Activated CD4-positive, alpha-beta memory T cell treated with anti-CD3 and anti-CD28 coated beads for 36 hours (primary cell): ENCODE measurements at regions not wholly inside any gene's neighbourhood (a gene's known extent, or its start where the extent isn't known, plus 50 kb on each side); places are given as distances from the start of the nearest gene placed in this dataset.

Experiments
- CTCF ChIA-PET: fragments of 350-600 bp; sonication (Branson Sonifier 250); formaldehyde crosslinking; loops from one replicate; lab custom pipeline; 2021; ENCODE audit warnings: antibody characterized with exemption, inconsistent platforms; lab: Charles Lee
- POLR2A ChIA-PET: fragments of 350-600 bp; sonication (Branson Sonifier 250); formaldehyde crosslinking; loops from one replicate; lab custom pipeline; 2021; ENCODE audit warnings: antibody characterized with exemption; lab: Charles Lee
- DNase-seq: peaks from one replicate; pipeline ENCODE4 v3.0.0-alpha.2; 2020
- H3K27ac Mint-ChIP-seq: one replicate; pipeline ENCODE4 v1.8.0; 2021; ENCODE audit warnings: mixed read lengths
- H3K27me3 Mint-ChIP-seq: one replicate; pipeline ENCODE4 v1.8.0; 2021; ENCODE audit warnings: mixed read lengths
- H3K36me3 Mint-ChIP-seq: one replicate; pipeline ENCODE4 v1.8.0; 2021; ENCODE audit warnings: mixed read lengths
- H3K4me1 Mint-ChIP-seq: one replicate; pipeline ENCODE4 v1.8.0; 2021; ENCODE audit warnings: low read depth, mixed read lengths
- H3K4me3 Mint-ChIP-seq: one replicate; pipeline ENCODE4 v1.8.0; 2021; ENCODE audit warnings: mild to moderate bottlenecking, mixed read lengths
- H3K9me3 Mint-ChIP-seq: one replicate; pipeline ENCODE4 v1.8.0; 2021; ENCODE audit warnings: mixed read lengths
- intact Hi-C: fragments of 100-400 bp; cut with micrococcal nuclease; formaldehyde crosslinking; loops from one replicate; pipeline ENCODE4 v1.15.1; 2023

- ChIA-PET POLR2A (no interaction called here), CTCF (no interaction called here)
- H3K36me3 Mint-ChIP-seq: no peaks in the 10 kb centered on the region
- no peaks in the 10 kb centered on the region for H3K4me1 Mint-ChIP-seq
- DNase-seq: no peak
- H3K9me3 Mint-ChIP-seq: no peaks in the 10 kb centered on the region
- H3K27me3 Mint-ChIP-seq: peaks cover 6% of the 10 kb centered on the region
- H3K27ac Mint-ChIP-seq: no peak overlapping the region
- H3K4me3 Mint-ChIP-seq: no peak overlapping the region
- intact Hi-C loops: no loop called here
These were observed 139.7 kb upstream of the TMEM72 start for GRCh38 chr10:44771233-44771995.

- Mint-ChIP-seq H3K27me3 (peaks cover 6% of the 10 kb centered on the region), H3K4me1 (no peaks in the 10 kb centered on the region), H3K36me3 (no peaks in the 10 kb centered on the region), H3K9me3 (no peaks in the 10 kb centered on the region), H3K27ac (no peak overlapping the region), H3K4me3 (no peak overlapping the region)
- CTCF ChIA-PET: no interaction called here
- DNase-seq: no peak
- POLR2A ChIA-PET: no interaction called here
- intact Hi-C loops: no loop called here
These were observed 137.6 kb upstream of the TMEM72 start for GRCh38 chr10:44773565-44773964.

GRCh38 chr10:44774676-44775401 is 136.3 kb upstream of the TMEM72 start:
- H3K36me3 Mint-ChIP-seq: no peaks in the 10 kb centered on the region
- no peak overlapping the region for H3K4me3 Mint-ChIP-seq
- peaks cover 5% of the 10 kb centered on the region for H3K27me3 Mint-ChIP-seq
- intact Hi-C loops: no loop called here
- H3K4me1 Mint-ChIP-seq: no peaks in the 10 kb centered on the region
- H3K9me3 Mint-ChIP-seq: no peaks in the 10 kb centered on the region
- ChIA-PET CTCF (no interaction called here), POLR2A (no interaction called here)
- no peak for DNase-seq
- H3K27ac Mint-ChIP-seq: no peak overlapping the region

- Mint-ChIP-seq H3K9me3 (no peaks in the 10 kb centered on the region), H3K4me3 (no peak overlapping the region), H3K4me1 (no peaks in the 10 kb centered on the region), H3K36me3 (no peaks in the 10 kb centered on the region), H3K27me3 (peaks cover 4% of the 10 kb centered on the region), H3K27ac (no peak overlapping the region)
- ChIA-PET CTCF (no interaction called here), POLR2A (no interaction called here)
- intact Hi-C loops: no loop called here
- DNase-seq: no peak
These were observed 135.8 kb upstream of the TMEM72 start for GRCh38 chr10:44775402-44775741.

- no peak overlapping the region for H3K4me3 Mint-ChIP-seq
- peaks cover 6% of the 10 kb centered on the region for H3K27me3 Mint-ChIP-seq
- ChIA-PET CTCF (no interaction called here), POLR2A (no interaction called here)
- H3K9me3 Mint-ChIP-seq: no peaks in the 10 kb centered on the region
- no peaks in the 10 kb centered on the region for H3K36me3 Mint-ChIP-seq
- intact Hi-C loops: no loop called here
- DNase-seq: no peak
- no peaks in the 10 kb centered on the region for H3K4me1 Mint-ChIP-seq
- no peak overlapping the region for H3K27ac Mint-ChIP-seq
These were observed 135.0 kb upstream of the TMEM72 start for GRCh38 chr10:44776181-44776580.

GRCh38 chr10:44779511-44779910 is 131.6 kb upstream of the TMEM72 start:
- Mint-ChIP-seq H3K27me3 (peaks cover 4% of the 10 kb centered on the region), H3K36me3 (no peaks in the 10 kb centered on the region), H3K4me3 (no peak overlapping the region), H3K4me1 (no peaks in the 10 kb centered on the region), H3K27ac (no peak overlapping the region), H3K9me3 (no peaks in the 10 kb centered on the region)
- DNase-seq: no peak
- intact Hi-C loops: no loop called here
- ChIA-PET CTCF (no interaction called here), POLR2A (no interaction called here)

- no peak overlapping the region for H3K27ac Mint-ChIP-seq
- intact Hi-C loops: no loop called here
- no peak for DNase-seq
- H3K9me3 Mint-ChIP-seq: no peaks in the 10 kb centered on the region
- H3K36me3 Mint-ChIP-seq: no peaks in the 10 kb centered on the region
- no peak overlapping the region for H3K4me3 Mint-ChIP-seq
- H3K4me1 Mint-ChIP-seq: no peaks in the 10 kb centered on the region
- POLR2A ChIA-PET: no interaction called here
- peaks cover 4% of the 10 kb centered on the region for H3K27me3 Mint-ChIP-seq
- CTCF ChIA-PET: no interaction called here
These were observed 130.7 kb upstream of the TMEM72 start for GRCh38 chr10:44780426-44780825.

GRCh38 chr10:44781131-44781530 is 130.0 kb upstream of the TMEM72 start:
- no peak overlapping the region for H3K4me3 Mint-ChIP-seq
- H3K4me1 Mint-ChIP-seq: no peaks in the 10 kb centered on the region
- H3K9me3 Mint-ChIP-seq: no peaks in the 10 kb centered on the region
- ChIA-PET CTCF (no interaction called here), POLR2A (no interaction called here)
- peaks cover 4% of the 10 kb centered on the region for H3K27me3 Mint-ChIP-seq
- no peaks in the 10 kb centered on the region for H3K36me3 Mint-ChIP-seq
- intact Hi-C loops: no loop called here
- no peak overlapping the region for H3K27ac Mint-ChIP-seq
- no peak for DNase-seq

- H3K27ac Mint-ChIP-seq: no peak overlapping the region
- POLR2A ChIA-PET: no interaction called here
- H3K4me1 Mint-ChIP-seq: no peaks in the 10 kb centered on the region
These were observed 124.8 kb upstream of the TMEM72 start for GRCh38 chr10:44786286-44786850.

GRCh38 chr10:44787480-44788075 is 123.6 kb upstream of the TMEM72 start:
- Mint-ChIP-seq H3K4me3 (no peak overlapping the region), H3K4me1 (no peaks in the 10 kb centered on the region), H3K9me3 (no peaks in the 10 kb centered on the region), H3K36me3 (no peaks in the 10 kb centered on the region), H3K27me3 (peaks cover 9% of the 10 kb centered on the region), H3K27ac (no peak overlapping the region)
- ChIA-PET POLR2A (no interaction called here), CTCF (no interaction called here)
- DNase-seq: no peak
- intact Hi-C loops: no loop called here

More at GRCh38 chr10:44786286-44786850, 124.8 kb upstream of the TMEM72 start:
- intact Hi-C loops: no loop called here
- DNase-seq: no peak
- Mint-ChIP-seq H3K9me3 (no peaks in the 10 kb centered on the region), H3K27me3 (peaks cover 9% of the 10 kb centered on the region), H3K4me3 (no peak overlapping the region), H3K36me3 (no peaks in the 10 kb centered on the region)
- CTCF ChIA-PET: no interaction called here

- H3K27me3 Mint-ChIP-seq: peaks cover 9% of the 10 kb centered on the region
- no peaks in the 10 kb centered on the region for H3K36me3 Mint-ChIP-seq
- H3K27ac Mint-ChIP-seq: no peak overlapping the region
- no peak for DNase-seq
- H3K9me3 Mint-ChIP-seq: no peaks in the 10 kb centered on the region
- no peak overlapping the region for H3K4me3 Mint-ChIP-seq
- H3K4me1 Mint-ChIP-seq: no peaks in the 10 kb centered on the region
- ChIA-PET POLR2A (no interaction called here), CTCF (no interaction called here)
- intact Hi-C loops: no loop called here
These were observed 122.7 kb upstream of the TMEM72 start for GRCh38 chr10:44788147-44789129.
